GDM1 (cell line): ENCODE measurements at regions not wholly inside any gene's neighbourhood (a gene's known extent, or its start where the extent isn't known, plus 50 kb on each side); places are given as distances from the start of the nearest gene placed in this dataset.
"Not testable (repeated sequence)": the region's sequence is repeated elsewhere in the genome, so short reads cannot be mapped to it uniquely, and the experiment has no call there.

ENCODE experiments used
- DNase-seq: peaks from one replicate; lab custom pipeline; 2025; lab: John Stamatoyannopoulos, UW

DNA sequence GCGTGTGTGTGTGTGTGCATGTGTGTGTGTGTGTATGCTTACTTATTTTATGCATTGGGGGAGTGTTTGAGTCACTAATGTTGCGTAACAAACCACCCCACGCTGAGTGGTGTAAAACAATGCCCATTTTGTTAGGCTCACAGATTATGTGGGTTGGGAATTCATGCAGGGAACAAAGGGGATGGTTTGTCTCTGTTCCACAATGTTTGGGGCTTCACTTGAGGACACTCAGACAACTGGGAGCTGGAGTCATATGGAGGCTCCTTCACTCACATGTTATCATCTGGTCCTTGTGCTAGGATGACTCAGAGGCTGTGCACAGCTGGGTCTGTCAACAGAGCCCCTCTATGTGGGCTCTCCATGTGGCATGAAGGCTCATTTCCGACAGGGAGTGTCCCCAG, 51.3 kb upstream of the LARGE1 start:
- DNase-seq: no peak

DNA sequence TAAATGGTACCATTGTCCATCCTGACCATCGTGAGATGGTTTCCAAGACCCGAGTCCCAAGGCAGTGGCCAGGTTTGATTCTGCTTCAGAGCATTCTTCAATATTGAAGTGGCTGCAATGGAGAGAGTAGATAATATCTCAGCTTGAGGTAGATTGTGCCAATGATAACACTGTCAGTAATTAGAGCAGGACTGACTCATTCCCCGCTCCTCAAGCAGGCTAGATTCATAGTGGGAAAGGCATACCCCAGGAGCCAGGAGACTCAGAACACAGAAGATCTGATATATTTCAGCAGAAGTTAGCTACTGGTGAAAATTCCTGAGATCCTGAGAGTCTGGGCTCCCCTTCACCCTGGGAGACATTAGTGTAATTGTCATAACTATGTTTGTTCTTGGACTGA, 55.6 kb upstream of the LARGE1 start:
- DNase-seq: no peak

DNA sequence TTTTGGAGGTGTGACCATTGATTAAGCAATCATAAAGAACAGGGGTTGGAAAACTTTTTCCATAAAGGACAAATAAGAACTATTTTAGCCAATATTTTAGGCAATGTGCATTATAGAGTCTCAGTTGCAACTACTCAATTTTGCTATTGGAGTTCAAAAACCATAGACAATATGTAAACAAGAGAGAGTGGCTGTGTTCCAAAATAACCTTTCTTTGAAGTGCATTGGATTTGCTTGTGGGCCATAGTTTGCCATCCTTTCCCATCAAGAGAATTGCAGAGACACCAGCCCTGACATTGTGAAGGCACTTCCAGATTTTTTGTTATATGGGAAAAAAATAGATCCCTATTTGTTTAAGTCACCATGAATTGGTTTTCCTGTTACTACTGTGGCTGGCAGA, 63.3 kb upstream of the LARGE1 start:
- no peak for DNase-seq

DNA sequence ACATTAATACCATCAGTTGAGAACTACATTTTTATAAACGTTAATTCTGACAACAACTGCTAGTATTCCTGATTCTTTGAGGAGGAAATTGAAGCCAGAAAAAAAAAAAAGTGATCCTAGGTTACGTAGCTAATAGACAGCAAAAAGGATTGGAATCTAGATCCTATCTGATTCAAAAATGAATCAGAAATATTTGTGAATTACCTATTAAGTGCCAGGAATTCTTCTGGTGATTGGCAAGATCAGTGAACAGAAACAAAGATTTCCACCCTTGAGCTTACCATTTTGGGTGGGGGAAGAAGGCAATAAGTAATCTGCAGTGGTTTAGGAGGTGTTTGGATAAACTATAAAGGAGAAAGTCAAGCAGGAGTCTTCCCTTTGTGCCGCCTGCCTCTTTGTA, 63.9 kb upstream of the LARGE1 start:
- no peak for DNase-seq

DNA sequence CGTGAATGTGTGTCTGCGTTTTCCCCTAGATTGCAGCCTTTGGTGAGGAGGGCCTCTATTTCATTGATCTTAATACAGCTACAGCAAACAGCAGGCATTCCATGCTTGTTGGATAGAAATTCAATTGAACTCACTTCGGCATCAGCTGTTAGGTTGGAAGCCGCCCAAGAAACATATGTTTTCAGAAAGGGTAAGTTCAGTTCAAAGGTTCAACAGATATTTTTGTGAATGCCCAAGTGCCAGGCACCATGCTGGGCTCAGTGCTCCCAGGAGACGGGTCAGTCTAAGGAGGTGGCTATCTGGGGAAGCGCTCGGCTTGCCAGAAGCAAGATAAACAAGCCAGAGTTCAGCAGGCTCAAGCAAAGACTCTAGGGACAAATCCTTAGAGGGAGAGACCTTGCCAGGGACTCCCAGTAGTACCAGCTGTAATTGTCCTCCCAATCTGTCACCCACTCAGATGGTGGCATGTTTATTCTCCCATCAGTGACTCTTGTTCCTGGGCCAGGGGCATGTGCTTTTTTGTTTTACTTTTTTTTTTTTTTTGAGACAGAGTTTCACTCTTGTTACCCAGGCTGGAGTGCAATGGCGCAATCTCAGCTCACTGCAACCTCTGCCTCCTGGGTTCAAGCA, 64.5 kb upstream of the LARGE1 start:
- DNase-seq: no peak

DNA sequence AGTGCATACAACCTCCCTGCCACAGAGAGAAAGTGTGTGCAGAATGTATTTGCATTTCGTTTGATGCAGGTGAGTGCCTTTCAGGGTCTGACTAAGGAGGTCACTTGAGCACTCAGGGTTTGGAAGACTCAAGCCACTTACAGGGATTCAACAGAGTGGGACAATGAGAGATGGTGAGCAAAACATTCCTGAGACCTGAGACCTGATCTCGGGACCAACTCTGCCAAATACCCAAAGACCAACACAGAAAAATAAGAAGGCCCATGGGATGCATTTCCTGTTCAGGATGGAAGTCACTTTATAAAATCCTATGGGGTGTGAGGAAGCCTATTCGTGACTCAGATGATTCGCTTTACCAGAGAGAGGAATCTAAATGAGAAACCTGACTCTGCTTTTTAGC, 65.2 kb upstream of the LARGE1 start:
- no peak for DNase-seq

DNA sequence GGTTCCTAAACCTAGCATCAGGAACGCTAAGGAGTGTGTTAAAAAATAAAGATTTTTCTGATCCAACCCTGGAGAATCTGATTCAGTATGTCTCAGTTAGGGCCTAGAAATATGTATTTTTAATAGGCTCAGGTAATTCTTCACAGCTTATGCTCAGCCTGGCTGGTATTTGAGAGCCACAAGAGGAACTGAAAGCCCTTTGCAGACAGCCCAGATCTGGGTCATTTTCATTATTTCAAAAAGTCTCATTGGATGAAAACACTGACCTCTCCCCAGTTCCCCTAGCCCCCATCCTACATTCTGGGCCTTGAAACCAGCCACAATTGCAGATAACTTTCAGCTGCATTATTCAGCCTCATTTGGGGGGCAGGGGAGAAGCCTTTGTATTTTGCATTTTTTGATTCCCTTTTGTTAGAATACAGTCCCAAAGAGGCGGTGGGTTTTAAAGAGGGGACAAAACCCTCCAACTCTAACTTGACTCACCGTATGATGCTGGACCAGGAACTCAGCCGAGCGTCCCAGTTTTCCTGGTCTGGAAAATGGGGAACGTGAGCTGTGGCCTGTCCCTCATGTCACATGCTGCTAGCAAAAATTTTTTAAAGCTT, 66.0 kb upstream of the LARGE1 start:
- DNase-seq: no peak

DNA sequence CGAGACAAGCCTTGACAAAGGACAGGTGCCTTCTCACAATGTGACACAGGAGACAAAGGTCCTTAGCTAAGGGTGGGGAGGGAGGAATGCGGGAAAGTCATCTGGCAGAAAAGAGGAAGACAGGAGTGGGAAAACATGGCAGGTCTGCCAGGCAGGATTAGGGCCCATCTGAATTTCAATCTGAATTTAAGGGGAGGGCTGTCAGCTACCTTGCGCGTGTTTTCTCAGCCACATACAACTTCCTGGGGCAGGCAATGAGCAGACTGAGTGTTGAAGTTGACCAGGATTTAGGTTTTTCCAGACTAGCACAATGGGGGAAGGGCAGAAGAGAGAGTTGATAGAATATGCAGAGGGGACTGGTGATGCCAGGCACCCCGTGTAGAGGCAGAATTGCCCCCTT, 66.7 kb upstream of the LARGE1 start:
- DNase-seq: no peak

DNA sequence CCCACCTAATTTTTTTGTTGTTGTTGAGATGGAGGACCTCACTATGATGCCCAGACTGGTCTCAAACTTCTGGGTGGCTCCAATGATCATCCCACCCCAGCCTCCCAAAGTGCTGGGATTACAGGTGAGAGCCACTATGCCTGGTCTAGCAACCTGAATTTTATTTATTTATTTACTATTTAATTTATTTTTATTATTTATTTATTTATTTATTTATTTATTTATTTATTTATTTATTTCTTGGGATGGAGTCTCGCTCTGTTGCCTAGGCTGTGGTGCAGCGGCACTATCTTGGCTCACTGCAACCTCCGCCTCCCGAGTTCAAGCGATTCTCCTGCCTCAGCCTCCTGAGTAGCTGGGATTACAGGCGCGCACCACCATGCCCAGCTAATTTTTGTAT, 69.0 kb upstream of the LARGE1 start:
- DNase-seq: not testable (repeated sequence)

DNA sequence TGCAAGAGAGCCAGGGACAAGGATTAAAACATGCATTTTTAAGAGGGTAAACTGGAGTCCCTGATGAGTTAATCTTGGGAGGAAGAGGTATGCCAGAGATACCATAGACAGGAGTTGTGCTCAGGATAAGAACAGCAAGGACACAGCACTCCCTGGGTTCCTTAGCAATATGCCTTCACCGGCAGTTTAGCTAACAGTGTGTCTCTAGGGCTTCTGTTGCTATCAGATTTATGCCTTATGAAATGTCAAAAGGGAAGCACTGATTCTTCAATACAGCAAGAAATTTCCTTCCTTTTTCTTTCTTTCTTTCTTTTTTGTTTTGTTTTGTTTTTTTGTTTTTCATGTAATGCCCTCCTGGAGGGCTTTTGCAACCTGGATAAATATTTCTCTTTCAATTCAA, 71.3 kb upstream of the LARGE1 start:
- DNase-seq: no peak

DNA sequence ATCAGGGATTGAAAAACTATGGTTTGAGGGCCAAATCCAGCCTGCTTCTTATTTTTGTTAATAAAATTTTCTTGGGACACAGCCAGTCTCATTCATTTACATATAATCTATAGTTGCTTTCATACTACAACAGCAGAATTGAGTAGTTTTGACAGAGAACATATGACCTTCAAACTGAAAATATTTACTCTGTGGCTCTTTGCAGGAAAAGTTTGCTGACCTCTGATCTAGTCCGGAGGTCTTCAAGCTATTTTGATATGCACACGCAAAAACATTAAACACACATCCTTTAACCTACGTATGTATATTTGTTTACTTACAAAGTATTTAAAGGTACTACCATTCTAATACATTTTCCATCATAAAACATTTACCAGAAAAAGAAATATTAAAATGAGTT, 76.5 kb upstream of the LARGE1 start:
- no peak for DNase-seq

DNA sequence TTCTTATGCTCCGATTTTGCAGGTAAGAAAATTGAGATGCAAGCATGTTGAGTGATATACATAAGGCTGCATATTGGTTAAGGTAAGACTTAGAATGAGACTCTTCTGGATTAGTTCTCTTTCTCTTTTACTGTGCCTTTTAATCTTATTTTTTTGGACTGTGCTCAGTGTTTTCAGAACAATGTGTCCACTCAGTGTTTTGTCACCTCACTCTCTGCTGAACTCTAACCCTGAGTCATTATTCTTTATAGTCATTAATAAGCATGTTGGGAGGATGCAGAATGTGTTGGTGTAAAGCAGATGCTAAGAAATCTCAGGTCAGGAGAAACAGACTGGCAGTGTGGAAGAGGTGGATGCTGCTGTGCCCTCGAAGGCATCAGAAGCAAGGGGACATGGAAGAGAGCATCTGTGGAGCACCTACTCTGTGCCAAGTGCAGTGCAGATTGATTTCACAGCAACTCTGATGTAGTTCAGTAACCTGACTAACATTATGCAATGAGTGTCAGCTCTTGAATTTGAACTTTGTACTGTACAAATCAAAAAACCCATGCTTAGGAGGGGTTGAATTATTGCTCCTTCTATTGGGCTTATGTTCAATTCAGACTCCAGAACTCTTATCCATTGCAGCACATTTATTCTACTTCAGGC, 80.7 kb upstream of the LARGE1 start:
- no peak for DNase-seq

DNA sequence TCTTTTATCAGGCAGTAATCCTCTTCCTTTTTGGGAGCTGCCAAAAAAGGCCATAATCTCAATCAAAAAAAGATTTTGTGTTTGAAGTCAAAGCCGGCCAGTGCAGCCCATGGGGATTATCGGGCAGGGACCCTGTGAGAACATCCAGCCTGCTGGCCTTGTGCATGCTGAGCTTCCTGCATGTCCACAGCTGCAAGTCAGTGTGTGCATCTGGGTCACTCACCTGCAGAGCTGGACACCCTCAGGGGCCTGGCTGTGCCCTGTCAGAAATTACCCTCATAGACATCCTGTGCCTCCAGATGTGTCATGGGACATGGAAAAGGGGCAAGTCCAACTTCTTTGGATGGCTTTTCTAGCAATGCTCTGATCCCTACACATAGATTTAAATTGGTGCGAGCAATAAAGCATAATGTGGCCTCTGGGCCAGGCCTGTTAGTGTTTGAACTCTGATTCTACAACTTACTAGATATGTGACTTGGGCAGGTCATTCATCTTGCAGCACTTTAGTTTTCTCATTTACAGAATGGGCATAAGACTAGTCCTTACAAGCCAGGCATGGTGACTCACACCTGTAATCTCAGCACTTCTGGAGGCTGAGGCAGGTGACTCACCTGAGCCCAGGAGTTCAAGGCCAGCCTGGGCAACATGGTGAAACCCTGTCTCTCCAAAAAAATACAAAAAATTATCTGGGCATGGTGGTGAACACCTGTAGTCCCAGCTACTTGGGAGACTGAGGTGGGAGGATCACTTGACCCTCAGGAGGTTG, 81.6 kb upstream of the LARGE1 start:
- DNase-seq: no peak

DNA sequence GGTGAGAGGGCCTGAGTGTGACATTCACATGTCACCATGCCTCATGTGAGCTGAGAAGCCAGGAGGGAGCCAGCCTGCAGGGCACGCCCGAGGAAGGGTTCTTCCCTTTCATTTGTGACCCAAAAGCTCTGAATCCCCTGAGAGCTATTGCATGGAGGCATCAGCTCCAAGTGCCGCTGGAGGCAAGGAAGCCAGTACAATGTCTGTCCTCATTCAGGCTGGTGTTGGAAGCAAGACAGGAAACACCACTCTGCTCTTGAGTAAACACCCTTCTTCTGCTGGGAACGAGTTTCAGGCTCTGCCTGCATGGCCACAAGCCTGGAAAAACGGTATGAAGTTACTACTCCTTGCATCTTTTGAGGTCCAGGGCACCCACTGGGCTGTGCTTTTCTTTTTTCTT, 83.8 kb upstream of the LARGE1 start:
- DNase-seq: no peak

DNA sequence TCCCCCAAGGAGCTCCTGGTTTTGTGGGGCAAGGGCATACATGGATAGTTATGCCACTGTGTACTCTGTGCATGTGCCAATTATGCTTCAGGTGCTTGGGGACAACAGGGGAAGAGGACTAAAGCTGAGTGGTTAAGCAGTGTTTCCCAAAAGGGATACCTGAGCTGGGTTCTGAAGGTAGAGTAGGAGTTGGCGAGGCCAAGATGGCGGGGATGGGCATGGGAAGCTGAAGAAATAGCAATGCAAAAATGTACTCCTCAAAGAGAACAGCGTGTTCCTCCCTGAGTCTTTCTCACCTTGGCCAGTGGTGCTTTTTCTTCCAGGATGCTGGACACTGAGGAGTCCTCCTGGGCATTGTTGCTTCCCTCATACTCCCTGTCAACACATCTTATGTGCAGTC, 90.0 kb upstream of the LARGE1 start:
- DNase-seq: no peak

DNA sequence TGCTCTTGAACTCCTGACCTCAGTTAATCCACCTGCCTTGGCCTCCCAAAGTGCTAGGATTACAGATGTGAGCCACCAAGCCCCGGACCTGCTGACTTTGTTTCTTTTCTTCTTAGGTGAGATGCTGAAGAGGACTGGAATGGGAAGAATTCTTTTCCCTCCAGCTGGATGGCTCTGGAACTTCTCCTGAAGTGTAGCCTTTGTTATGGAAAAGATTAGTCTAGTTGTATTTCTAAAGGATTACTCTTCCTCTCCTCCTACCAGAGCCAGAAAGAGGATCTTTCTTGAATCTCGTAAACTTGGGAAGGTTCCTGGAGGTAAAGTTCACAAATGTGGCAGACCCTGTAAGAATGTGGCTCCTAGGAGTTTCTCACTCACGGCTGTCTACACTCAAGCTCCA, 95.4 kb upstream of the LARGE1 start:
- no peak for DNase-seq

DNA sequence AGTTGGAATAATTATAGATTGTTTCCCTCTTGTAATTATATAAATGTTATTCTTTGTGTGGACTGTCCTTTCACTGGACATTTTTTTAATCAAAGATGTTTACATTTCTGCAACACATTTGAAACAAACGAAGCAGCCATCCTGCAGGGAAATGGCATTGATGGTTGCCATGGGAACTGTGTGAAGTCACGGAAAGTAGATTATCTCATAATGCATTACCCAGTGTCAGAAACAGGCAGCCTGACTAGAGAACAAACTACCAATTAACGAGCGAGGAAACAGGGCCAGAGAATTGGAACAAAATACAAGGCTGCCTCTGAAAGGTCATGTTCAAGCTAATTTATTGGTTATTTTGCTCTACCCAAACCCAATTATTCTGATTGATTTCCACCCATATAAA, 96.9 kb upstream of the LARGE1 start:
- no peak for DNase-seq

DNA sequence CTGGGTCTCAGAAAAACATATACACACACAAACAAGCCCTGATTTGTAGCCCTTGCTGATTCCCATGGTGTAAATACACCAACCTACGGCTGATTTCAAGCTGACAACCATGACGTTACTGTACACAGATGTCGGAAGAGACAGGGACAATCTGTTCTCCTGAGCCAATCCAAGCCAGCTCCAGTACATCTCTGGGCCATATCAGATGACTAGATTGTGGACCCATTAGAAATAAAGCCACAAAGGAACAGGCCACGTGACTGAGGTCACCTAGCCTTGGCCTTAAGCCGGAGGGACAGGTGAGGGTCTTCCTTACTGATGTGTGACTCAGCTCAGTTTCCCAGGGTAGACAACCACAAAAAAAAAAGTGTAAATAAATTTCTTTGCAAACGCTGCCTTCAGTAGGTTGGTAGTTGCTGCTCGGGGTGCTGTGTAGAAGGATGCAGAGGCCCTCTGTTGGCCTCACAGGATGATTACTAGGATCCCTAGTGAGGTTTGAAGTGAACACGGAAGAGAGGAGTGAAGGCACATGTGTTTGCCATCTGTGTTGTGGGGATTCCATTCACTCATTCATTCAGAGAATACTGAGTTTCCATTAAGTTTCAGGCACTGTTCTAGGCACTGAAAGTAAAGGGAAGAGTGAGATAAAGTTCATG, 99.0 kb upstream of the LARGE1 start:
- DNase-seq: no peak

DNA sequence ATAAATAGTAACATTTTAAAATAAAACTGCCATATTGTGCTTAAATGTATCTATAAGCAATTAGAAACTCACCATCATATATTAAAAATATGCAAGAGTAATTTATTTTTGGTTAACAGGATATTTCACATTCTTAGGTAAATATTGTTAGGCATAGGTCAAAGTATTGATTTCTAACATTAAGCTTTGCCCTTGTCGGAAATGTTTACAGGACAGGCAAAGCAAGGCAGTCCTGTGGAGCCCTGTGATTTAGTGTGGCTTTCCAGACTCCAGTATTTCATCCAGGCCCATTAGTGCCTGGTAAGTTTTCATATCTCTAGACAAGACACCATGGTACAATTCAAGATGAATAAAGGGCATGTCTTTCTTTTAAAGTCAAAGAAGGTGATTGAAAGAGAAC, 114.9 kb upstream of the LARGE1 start:
- DNase-seq: no peak

DNA sequence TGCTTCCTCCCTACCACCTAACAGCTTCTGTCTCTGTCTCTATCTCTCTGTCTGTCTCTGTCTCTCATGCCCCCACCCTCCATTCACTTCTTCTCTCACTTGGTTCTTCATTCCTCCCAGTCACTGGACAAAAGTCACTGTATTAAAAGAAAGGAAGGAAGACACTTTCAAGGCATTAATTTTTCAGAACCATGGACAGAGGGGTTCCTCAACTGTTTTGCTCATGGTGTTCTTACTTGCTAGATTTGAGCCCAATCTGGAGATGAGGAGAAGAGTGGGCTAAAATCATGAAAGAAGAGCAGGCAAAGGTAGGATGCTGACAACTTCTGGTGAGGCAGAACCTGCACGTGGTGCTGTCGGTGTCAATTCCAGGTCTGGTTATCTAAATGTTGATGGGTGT, 116.7 kb upstream of the LARGE1 start:
- DNase-seq: no peak

DNA sequence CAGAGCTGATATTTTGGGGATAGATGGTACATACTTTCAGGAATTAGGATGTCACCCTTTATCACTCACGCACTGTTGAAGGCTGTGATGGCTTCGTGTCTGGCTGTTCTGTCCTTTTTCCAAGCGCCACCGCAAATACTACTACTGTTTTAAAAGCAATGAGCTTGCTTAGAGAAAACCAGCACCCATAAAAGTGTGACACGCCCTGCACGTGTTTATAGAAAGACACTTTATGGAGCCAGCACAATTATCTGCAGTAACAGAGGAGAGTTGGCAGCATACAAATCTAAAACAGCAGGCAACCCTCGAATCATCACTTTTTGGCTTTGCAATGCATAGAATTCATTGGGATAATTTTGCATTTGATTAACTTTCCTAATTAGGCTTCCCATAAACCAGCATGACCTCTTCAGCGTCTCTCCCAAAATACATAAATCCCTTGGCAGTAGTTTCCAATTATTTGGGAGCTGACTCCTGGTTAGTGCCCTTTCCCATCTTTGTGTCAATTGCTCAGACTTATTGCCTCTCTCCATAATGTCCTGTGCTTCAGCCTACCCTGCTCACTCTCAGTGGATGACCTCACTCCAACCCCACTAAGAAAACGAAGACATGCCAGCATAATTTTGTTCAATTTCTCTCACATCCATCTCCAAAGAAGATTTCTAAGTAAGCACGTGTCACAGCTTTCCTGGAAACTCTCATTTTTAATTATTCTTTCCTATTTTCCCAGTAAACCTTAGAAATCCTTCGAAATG, 118.7 kb upstream of the LARGE1 start:
- DNase-seq: no peak

DNA sequence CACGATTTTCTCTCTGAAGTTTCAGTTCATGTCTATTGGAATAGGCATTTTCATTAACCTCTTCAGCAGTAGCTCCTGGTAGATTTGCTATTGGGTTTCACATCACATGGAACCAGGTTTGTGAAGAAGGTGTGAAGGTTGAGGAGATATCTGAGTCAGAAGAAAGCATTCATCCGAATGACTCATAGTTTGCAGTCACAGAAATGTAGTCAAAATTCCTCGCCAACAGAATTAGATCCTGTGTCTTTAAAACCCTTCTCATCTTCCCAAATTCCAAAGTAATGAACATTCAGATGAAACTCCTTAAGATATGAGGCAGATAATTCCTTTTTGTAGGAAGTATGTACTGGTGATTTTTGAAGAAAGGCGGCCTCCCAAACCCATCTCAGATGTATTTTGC, 125.0 kb upstream of the LARGE1 start:
- DNase-seq: no peak
